ENCODE measurements at regions not wholly inside any gene's neighbourhood (a gene's known extent, or its start where the extent isn't known, plus 50 kb on each side); places are given as distances from the start of the nearest gene placed in this dataset.

- no peak overlapping the region for H3K14ac ChIP-seq (replicated peaks; ENCODE audit: low read depth, low read length)
- BruUV-seq (replicated peaks), result no TSS peak
- no peak for TF ChIP-seq POLR2A (IDR thresholded peaks at IDR 0.05; ENCODE audit: low read depth, low read length)
- TF ChIP-seq MXI1 (IDR thresholded peaks at IDR 0.05; ENCODE audit: borderline replicate concordance, low read depth, low read length), result no peak
- no peak for TF ChIP-seq CTCF (conservative IDR thresholded peaks at IDR 0.05; ENCODE audit: low read depth, low read length)
- TF ChIP-seq, protein P1, sequence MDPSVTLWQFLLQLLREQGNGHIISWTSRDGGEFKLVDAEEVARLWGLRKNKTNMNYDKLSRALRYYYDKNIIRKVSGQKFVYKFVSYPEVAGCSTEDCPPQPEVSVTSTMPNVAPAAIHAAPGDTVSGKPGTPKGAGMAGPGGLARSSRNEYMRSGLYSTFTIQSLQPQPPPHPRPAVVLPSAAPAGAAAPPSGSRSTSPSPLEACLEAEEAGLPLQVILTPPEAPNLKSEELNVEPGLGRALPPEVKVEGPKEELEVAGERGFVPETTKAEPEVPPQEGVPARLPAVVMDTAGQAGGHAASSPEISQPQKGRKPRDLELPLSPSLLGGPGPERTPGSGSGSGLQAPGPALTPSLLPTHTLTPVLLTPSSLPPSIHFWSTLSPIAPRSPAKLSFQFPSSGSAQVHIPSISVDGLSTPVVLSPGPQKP (IDR thresholded peaks at IDR 0.05; ENCODE audit: borderline replicate concordance, low read depth, low read length), result no peak
- no peak for TF ChIP-seq BHLHE40 (IDR thresholded peaks at IDR 0.05; ENCODE audit: low read depth, low read length)
- no peak for TF ChIP-seq RCOR1 (IDR thresholded peaks at IDR 0.05; ENCODE audit: insufficient replicate concordance, low read length)
- TF ChIP-seq MAFK (IDR thresholded peaks at IDR 0.05; ENCODE audit: low read depth, low read length), result no peak
- TF ChIP-seq MAZ (IDR thresholded peaks at IDR 0.05; ENCODE audit: borderline replicate concordance, low read depth, low read length), result no peak
- TF ChIP-seq RAD21 (IDR thresholded peaks at IDR 0.05; ENCODE audit: low read length), result no peak
- no peaks in the 10 kb centered on the region for H3K79me1 ChIP-seq (ENCODE audit: low read depth in 1 of 2, low read length in 2 of 2)
- H2BK120ac ChIP-seq (ENCODE audit: low read depth, low read length), result no peak overlapping the region
- dilution Hi-C loops (cut with HindIII; ENCODE audit: low sequenced_read_pairs, unreplicated experiment), result no loop called here
- H3K9ac ChIP-seq (ENCODE audit: low read depth, low read length), result no peak overlapping the region
- no peak overlapping the region for H4K5ac ChIP-seq (ENCODE audit: low read depth, low read length)
- H3K27me3 ChIP-seq (ENCODE audit: control insufficient read depth, insufficient read depth, low read length), result no peaks in the 10 kb centered on the region
- no peak overlapping the region for H2BK20ac ChIP-seq (ENCODE audit: low read depth, low read length)
- CTCF ChIA-PET, result no interaction called here
- H2AFZ ChIP-seq (replicated peaks; ENCODE audit: low read length, poor library complexity), result no peak overlapping the region
- no peak overlapping the region for H4K8ac ChIP-seq (ENCODE audit: low read depth in 2 of 2, low read length in 2 of 2)
- in situ Hi-C loops (cut with MboI; ENCODE audit: low sequenced_read_pairs), result no loop called here
- no peak overlapping the region for H3K56ac ChIP-seq (ENCODE audit: extremely low read depth, insufficient read depth, low read length)
- POLR2A ChIA-PET (ENCODE audit: unreplicated experiment), result no interaction called here
- no peak overlapping the region for H3K4ac ChIP-seq (ENCODE audit: low read depth, low read length)
- DNase-seq (no peak), ATAC-seq (ENCODE audit: low read depth) (no peak)
- H4K20me1 ChIP-seq (ENCODE audit: insufficient read depth, low read length), result no peaks in the 10 kb centered on the region
- H3K23ac ChIP-seq (ENCODE audit: low read depth, low read length), result no peak overlapping the region
- H3K4me1 ChIP-seq (ENCODE audit: control insufficient read depth, insufficient read depth, low read length), result no peaks in the 10 kb centered on the region
- no peak overlapping the region for H3K4me2 ChIP-seq (ENCODE audit: low read depth, low read length)
- no peak overlapping the region for H2AK9ac ChIP-seq (replicated peaks; ENCODE audit: low read depth, low read length, poor library complexity)
- H3K27ac ChIP-seq (ENCODE audit: insufficient read depth, low read length), result no peak overlapping the region
- H3K18ac ChIP-seq (ENCODE audit: low read depth, low read length), result no peak overlapping the region
- no peak overlapping the region for H2BK5ac ChIP-seq (ENCODE audit: low read depth, low read length, poor library complexity, severe bottlenecking)
- H3K9me3 ChIP-seq (ENCODE audit: control insufficient read depth, insufficient read depth, low read length), result peaks cover 38% of the 10 kb centered on the region
- no peak overlapping the region for H3K4me3 ChIP-seq (ENCODE audit: insufficient read depth, low read depth, low read length)
- H2AK5ac ChIP-seq (ENCODE audit: low read depth, low read length), result no peak overlapping the region
- H3K36me3 ChIP-seq (ENCODE audit: control insufficient read depth, insufficient read depth, low read length), result no peaks in the 10 kb centered on the region
- intact Hi-C loops (cut with micrococcal nuclease), result no loop called here
- H2BK15ac ChIP-seq (ENCODE audit: low read depth, low read length), result no peak overlapping the region
- WGBS, 2 experiments (ENCODE audit: extremely low coverage in 2 of 2, insufficient read length in 1 of 2), result 49% methylated on average over 5 of the region's 14 CpGs; no CpG with 5 or more reads in 1 of the 2 experiments
- no peak overlapping the region for H4K91ac ChIP-seq (ENCODE audit: insufficient read depth, low read depth, low read length)
- H3K9me1 ChIP-seq (ENCODE audit: insufficient read depth, low read length), result no peaks in the 10 kb centered on the region
Measured at GRCh38 chr22:48785792-48786678, 1041.6 kb downstream of the BRD1 start.

All from IMR-90 (cell line).